ENCODE measurements at regions not wholly inside any gene's neighbourhood (a gene's known extent, or its start where the extent isn't known, plus 50 kb on each side); places are given as distances from the start of the nearest gene placed in this dataset.

DNA sequence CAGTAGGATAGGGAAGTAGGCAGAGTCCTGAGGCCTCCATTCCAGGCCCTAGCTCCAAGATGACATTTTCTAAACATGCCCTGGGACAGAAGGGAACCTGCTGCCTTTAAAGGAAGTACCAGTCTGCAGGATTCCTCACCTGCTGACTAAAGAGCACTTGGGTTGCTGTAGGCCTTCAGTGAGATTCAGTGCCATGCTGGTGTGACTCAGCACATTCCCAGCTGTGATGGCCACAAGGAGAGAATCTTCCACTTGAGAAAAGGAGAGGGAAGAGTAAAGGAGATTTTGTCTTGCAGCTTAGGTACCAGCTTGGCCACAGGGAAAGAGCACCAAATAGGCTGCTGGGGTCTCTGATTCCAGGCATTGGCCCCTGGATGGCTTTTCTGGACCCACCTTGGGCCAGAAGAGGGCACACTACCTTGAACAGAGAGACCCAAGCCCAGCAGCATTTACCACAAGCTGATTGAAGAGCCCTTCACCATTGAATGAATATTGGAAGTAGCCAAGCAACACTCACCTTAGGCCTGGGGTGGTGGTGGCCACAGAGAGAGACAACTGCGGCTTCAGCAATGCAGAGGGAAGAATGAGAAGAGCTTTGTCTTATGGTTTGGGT is 498.3 kb downstream of the KCNH5 start:
- no peak overlapping the region for H3K4me2 ChIP-seq
- no peaks in the 10 kb centered on the region for H3K9me3 ChIP-seq (ENCODE audit: low read depth)
- H3K9me2 ChIP-seq (replicated peaks; ENCODE audit: insufficient read depth): no peaks in the 10 kb centered on the region
- no peaks in the 10 kb centered on the region for H3K36me3 ChIP-seq (replicated peaks; ENCODE audit: insufficient read depth, low read depth)
- DNase-seq (ENCODE audit: low spot score): no peak
- no peak overlapping the region for H3K27ac ChIP-seq
- no peak for TF ChIP-seq EZH2phosphoT487 (IDR thresholded peaks at IDR 0.05; ENCODE audit: low read depth, severe bottlenecking, unreplicated experiment)
- no peak for TF ChIP-seq EZH2 (IDR thresholded peaks at IDR 0.05; ENCODE audit: borderline replicate concordance)
- TF ChIP-seq, protein P1, sequence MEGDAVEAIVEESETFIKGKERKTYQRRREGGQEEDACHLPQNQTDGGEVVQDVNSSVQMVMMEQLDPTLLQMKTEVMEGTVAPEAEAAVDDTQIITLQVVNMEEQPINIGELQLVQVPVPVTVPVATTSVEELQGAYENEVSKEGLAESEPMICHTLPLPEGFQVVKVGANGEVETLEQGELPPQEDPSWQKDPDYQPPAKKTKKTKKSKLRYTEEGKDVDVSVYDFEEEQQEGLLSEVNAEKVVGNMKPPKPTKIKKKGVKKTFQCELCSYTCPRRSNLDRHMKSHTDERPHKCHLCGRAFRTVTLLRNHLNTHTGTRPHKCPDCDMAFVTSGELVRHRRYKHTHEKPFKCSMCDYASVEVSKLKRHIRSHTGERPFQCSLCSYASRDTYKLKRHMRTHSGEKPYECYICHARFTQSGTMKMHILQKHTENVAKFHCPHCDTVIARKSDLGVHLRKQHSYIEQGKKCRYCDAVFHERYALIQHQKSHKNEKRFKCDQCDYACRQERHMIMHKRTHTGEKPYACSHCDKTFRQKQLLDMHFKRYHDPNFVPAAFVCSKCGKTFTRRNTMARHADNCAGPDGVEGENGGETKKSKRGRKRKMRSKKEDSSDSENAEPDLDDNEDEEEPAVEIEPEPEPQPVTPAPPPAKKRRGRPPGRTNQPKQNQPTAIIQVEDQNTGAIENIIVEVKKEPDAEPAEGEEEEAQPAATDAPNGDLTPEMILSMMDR (IDR thresholded peaks at IDR 0.05; ENCODE audit: poor library complexity): no peak
- no peak overlapping the region for H2AFZ ChIP-seq
- no peak overlapping the region for H3K4me3 ChIP-seq
- no peaks in the 10 kb centered on the region for H3K27me3 ChIP-seq
- no peaks in the 10 kb centered on the region for H3K79me2 ChIP-seq
- H3K4me1 ChIP-seq (ENCODE audit: insufficient read depth): no peaks in the 10 kb centered on the region
- WGBS (ENCODE audit: low lambda C conversion rate, missing lambda C conversion rate): 100% methylated on average over 1 of the region's 1 CpG
- H4K20me1 ChIP-seq (ENCODE audit: insufficient read depth, poor library complexity, severe bottlenecking): no peaks in the 10 kb centered on the region

DNA sequence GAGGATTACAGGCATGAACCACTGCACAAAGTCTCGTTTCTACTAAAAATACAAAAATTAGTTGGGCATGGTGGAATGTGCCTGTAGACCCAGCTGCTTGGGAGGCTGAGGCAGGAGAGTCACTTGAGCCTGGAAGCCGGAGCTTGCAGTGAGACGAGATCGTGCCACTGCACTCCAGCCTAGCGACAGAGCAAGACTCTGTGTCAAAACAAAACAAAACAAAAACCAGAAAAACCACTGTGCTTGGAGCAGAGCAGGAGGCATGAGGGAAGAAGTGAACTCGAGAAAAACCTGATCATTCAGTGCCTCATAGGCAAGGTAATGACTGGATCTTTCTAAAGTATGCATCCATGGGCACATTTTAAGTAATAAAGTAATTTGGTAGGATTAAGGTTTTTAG is 487.8 kb downstream of the KCNH5 start:
- H3K9me2 ChIP-seq (replicated peaks; ENCODE audit: insufficient read depth): no peaks in the 10 kb centered on the region
- H3K4me3 ChIP-seq: no peak overlapping the region
- H3K9me3 ChIP-seq (ENCODE audit: low read depth): no peaks in the 10 kb centered on the region
- H3K27me3 ChIP-seq: no peaks in the 10 kb centered on the region
- H3K4me1 ChIP-seq (ENCODE audit: insufficient read depth): no peaks in the 10 kb centered on the region
- H3K27ac ChIP-seq: no peak overlapping the region
- 78% methylated on average over 6 of the region's 6 CpGs for WGBS (ENCODE audit: low lambda C conversion rate, missing lambda C conversion rate)
- H3K4me2 ChIP-seq: no peak overlapping the region
- H3K36me3 ChIP-seq (replicated peaks; ENCODE audit: insufficient read depth, low read depth): no peaks in the 10 kb centered on the region
- H3K79me2 ChIP-seq: no peaks in the 10 kb centered on the region
- no peak for DNase-seq (ENCODE audit: low spot score)
- no peak overlapping the region for H2AFZ ChIP-seq
- no peaks in the 10 kb centered on the region for H4K20me1 ChIP-seq (ENCODE audit: insufficient read depth, poor library complexity, severe bottlenecking)
- TF ChIP-seq EZH2phosphoT487 (IDR thresholded peaks at IDR 0.05; ENCODE audit: low read depth, severe bottlenecking, unreplicated experiment): no peak

DNA sequence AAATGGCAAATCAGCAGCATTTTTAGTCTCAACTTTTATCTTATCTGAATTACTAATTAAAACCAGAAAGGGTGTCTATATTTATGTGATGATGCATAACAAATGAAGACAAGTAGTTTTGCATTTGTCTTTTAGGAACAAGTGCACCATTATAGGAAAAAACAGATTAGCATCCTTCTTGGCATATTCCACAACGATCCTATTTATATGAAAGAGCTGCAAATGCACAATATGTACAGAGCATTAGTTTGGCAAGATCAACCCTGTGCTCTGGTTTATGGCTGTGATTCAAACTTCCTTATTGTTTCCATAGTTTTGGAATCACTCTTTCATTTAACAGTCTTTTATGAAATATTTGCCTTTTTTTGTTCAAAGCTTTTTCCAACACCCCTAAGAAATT is 486.8 kb downstream of the KCNH5 start:
- H3K4me1 ChIP-seq (ENCODE audit: insufficient read depth): no peaks in the 10 kb centered on the region
- no peaks in the 10 kb centered on the region for H4K20me1 ChIP-seq (ENCODE audit: insufficient read depth, poor library complexity, severe bottlenecking)
- 73% methylated on average over 1 of the region's 1 CpG for WGBS (ENCODE audit: low lambda C conversion rate, missing lambda C conversion rate)
- H3K27me3 ChIP-seq: no peaks in the 10 kb centered on the region
- no peak overlapping the region for H3K4me2 ChIP-seq
- H2AFZ ChIP-seq: no peak overlapping the region
- H3K27ac ChIP-seq: no peak overlapping the region
- no peaks in the 10 kb centered on the region for H3K79me2 ChIP-seq
- no peak for DNase-seq (ENCODE audit: low spot score)
- TF ChIP-seq, protein P1 (IDR thresholded peaks at IDR 0.05; ENCODE audit: poor library complexity): no peak
- TF ChIP-seq EZH2phosphoT487 (IDR thresholded peaks at IDR 0.05; ENCODE audit: low read depth, severe bottlenecking, unreplicated experiment) (no peak), EZH2 (IDR thresholded peaks at IDR 0.05; ENCODE audit: borderline replicate concordance) (no peak)
- no peaks in the 10 kb centered on the region for H3K36me3 ChIP-seq (replicated peaks; ENCODE audit: insufficient read depth, low read depth)
- H3K9me3 ChIP-seq (ENCODE audit: low read depth): no peaks in the 10 kb centered on the region
- no peaks in the 10 kb centered on the region for H3K9me2 ChIP-seq (replicated peaks; ENCODE audit: insufficient read depth)
- no peak overlapping the region for H3K4me3 ChIP-seq

DNA sequence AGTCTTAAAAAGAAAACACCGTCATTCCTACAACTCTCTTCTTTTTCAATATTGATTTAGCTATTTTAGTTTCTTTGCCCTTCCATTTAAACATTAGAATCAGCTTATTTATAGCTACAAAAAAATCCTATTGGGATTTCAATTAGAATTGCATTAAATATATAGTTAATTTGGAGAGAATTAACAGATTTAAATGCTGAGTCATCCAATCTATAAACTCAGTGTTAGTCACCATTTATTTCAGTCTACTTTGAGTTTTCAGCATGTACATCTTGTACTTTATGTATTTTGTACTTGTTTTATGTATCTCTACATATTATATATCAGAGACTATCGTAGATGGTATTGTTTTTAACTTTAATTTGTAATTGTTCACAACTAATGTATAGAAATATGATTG is 460.0 kb downstream of the KCNH5 start:
- DNase-seq (ENCODE audit: low spot score): no peak
- Histone ChIP-seq H3K4me1 (ENCODE audit: insufficient read depth) (no peaks in the 10 kb centered on the region), H3K27me3 (no peaks in the 10 kb centered on the region), H3K79me2 (no peaks in the 10 kb centered on the region), H3K9me2 (replicated peaks; ENCODE audit: insufficient read depth) (no peaks in the 10 kb centered on the region), H3K36me3 (replicated peaks; ENCODE audit: insufficient read depth, low read depth) (no peaks in the 10 kb centered on the region), H2AFZ (no peak overlapping the region), H4K20me1 (ENCODE audit: insufficient read depth, poor library complexity, severe bottlenecking) (no peaks in the 10 kb centered on the region), H3K4me2 (no peak overlapping the region), H3K27ac (no peak overlapping the region), H3K4me3 (no peak overlapping the region), H3K9me3 (ENCODE audit: low read depth) (no peaks in the 10 kb centered on the region)
- 92% methylated on average over 2 of the region's 2 CpGs for WGBS (ENCODE audit: low lambda C conversion rate, missing lambda C conversion rate)
- TF ChIP-seq, protein P1 (IDR thresholded peaks at IDR 0.05; ENCODE audit: poor library complexity): no peak
- TF ChIP-seq EZH2 (IDR thresholded peaks at IDR 0.05; ENCODE audit: borderline replicate concordance) (no peak), EZH2phosphoT487 (IDR thresholded peaks at IDR 0.05; ENCODE audit: low read depth, severe bottlenecking, unreplicated experiment) (no peak)

Data from hepatocyte (in vitro differentiated cells).